Vagina (tissue), 2 donors: ENCODE measurements at regions not wholly inside any gene's neighbourhood (a gene's known extent, or its start where the extent isn't known, plus 50 kb on each side); places are given as distances from the start of the nearest gene placed in this dataset.

ENCODE experiments used
- DNase-seq, 2 donors: peaks; one replicate each; pipeline ENCODE4 v3.0.0-alpha.2; 2017; ENCODE audit errors: extremely low spot score in 2 of 2
- H3K27ac ChIP-seq: fragments of 200-600 bp; sonication (generic); one replicate; pipeline ENCODE4 v1.5.1; 2019
- H3K27me3 ChIP-seq: fragments of 200-600 bp; sonication (generic); one replicate; pipeline ENCODE4 v1.5.1; 2019
- H3K36me3 ChIP-seq, 2 donors: fragments of 200-600 bp; sonication (generic); one replicate each; pipeline ENCODE4 v1.5.1; 2017 to 2019
- H3K4me1 ChIP-seq: fragments of 200-600 bp; sonication (generic); one replicate; pipeline ENCODE4 v1.5.1; 2019
- H3K4me3 ChIP-seq, 2 donors: fragments of 200-600 bp; sonication (generic); 1 replicate in 1 of 2; 2 replicates in 1 of 2; pipeline ENCODE4 v1.5.1; 2016 to 2019
- H3K9me3 ChIP-seq: fragments of 200-600 bp; sonication (generic); one replicate; pipeline ENCODE4 v1.5.1; 2019
- CTCF ChIP-seq, 3 experiments: fragments of 450-650 bp in 2 of 3; fragments of 200-600 bp in 1 of 3; sonication (generic) in 1 of 3; IDR thresholded peaks; one replicate each; pipeline ENCODE4 v1.5.1; 2017 to 2019; ENCODE audit warnings: antibody characterized with exemption in 3 of 3, mild to moderate bottlenecking in 2 of 3, moderate library complexity in 2 of 3
- POLR2A ChIP-seq, 2 donors: fragments of 450-650 bp; IDR thresholded peaks; one replicate each; pipeline ENCODE4 v1.6.1; 2017; ENCODE audit warnings: antibody characterized with exemption in 2 of 2, mild to moderate bottlenecking in 2 of 2, moderate library complexity in 2 of 2
- POLR2AphosphoS5 ChIP-seq, 2 donors: sonication (generic); formaldehyde crosslinking; IDR thresholded peaks; one replicate each; pipeline ENCODE4 v1.9.0; 2017; ENCODE audit warnings: antibody characterized with exemption in 2 of 2, mild to moderate bottlenecking in 2 of 2, low read depth in 1 of 2; ENCODE audit not compliant: insufficient read depth in 1 of 2
- intact Hi-C: fragments of 100-400 bp; cut with DNase I; formaldehyde crosslinking; loops from one replicate; pipeline ENCODE4 v1.15.1; 2023

GRCh38 chr5:136886608-136887007 lies 521.3 kb upstream of the TRPC7 start:
- H3K27ac ChIP-seq = no peak overlapping the region
- DNase-seq = no peak
- H3K9me3 ChIP-seq = no peaks in the 10 kb centered on the region
- intact Hi-C loops = no loop called here
- H3K36me3 ChIP-seq = no peaks in the 10 kb centered on the region
- no peaks in the 10 kb centered on the region for H3K4me1 ChIP-seq
- TF ChIP-seq POLR2A (IDR thresholded peaks at IDR 0.05) = no peak
- TF ChIP-seq CTCF (IDR thresholded peaks at IDR 0.05) = no peak
- H3K27me3 ChIP-seq = no peaks in the 10 kb centered on the region
- H3K4me3 ChIP-seq = no peak overlapping the region

- no peak overlapping the region for H3K4me3 ChIP-seq
- H3K27ac ChIP-seq = no peak overlapping the region
- H3K4me1 ChIP-seq = no peaks in the 10 kb centered on the region
- no peaks in the 10 kb centered on the region for H3K27me3 ChIP-seq
- no peak for DNase-seq
- TF ChIP-seq POLR2A (IDR thresholded peaks at IDR 0.05) = no peak
- TF ChIP-seq POLR2AphosphoS5 (IDR thresholded peaks at IDR 0.05; ENCODE audit: insufficient read depth in 1 of 2, low read depth in 1 of 2) = no peak
- no peak for TF ChIP-seq CTCF (IDR thresholded peaks at IDR 0.05)
- intact Hi-C loops = no loop called here
- H3K36me3 ChIP-seq = no peaks in the 10 kb centered on the region
- no peaks in the 10 kb centered on the region for H3K9me3 ChIP-seq
Measured at GRCh38 chr5:136864960-136865359, 499.6 kb upstream of the TRPC7 start.

GRCh38 chr5:136856648-136857047 lies 491.3 kb upstream of the TRPC7 start:
- no peak for DNase-seq
- H3K4me3 ChIP-seq = no peak overlapping the region
- H3K36me3 ChIP-seq = no peaks in the 10 kb centered on the region
- intact Hi-C loops = no loop called here
- H3K27me3 ChIP-seq = no peaks in the 10 kb centered on the region
- H3K9me3 ChIP-seq = no peaks in the 10 kb centered on the region
- no peak for TF ChIP-seq POLR2AphosphoS5 (IDR thresholded peaks at IDR 0.05; ENCODE audit: insufficient read depth in 1 of 2, low read depth in 1 of 2)
- TF ChIP-seq CTCF (IDR thresholded peaks at IDR 0.05) = no peak
- no peak for TF ChIP-seq POLR2A (IDR thresholded peaks at IDR 0.05)
- no peaks in the 10 kb centered on the region for H3K4me1 ChIP-seq
- no peak overlapping the region for H3K27ac ChIP-seq

- H3K4me3 ChIP-seq = no peak overlapping the region
- no peaks in the 10 kb centered on the region for H3K9me3 ChIP-seq
- no peaks in the 10 kb centered on the region for H3K36me3 ChIP-seq
- DNase-seq = no peak
- H3K27me3 ChIP-seq = no peaks in the 10 kb centered on the region
- H3K4me1 ChIP-seq = no peaks in the 10 kb centered on the region
- intact Hi-C loops = no loop called here
- no peak overlapping the region for H3K27ac ChIP-seq
- no peak for TF ChIP-seq POLR2A (IDR thresholded peaks at IDR 0.05)
- no peak for TF ChIP-seq POLR2AphosphoS5 (IDR thresholded peaks at IDR 0.05; ENCODE audit: insufficient read depth in 1 of 2, low read depth in 1 of 2)
- no peak for TF ChIP-seq CTCF (IDR thresholded peaks at IDR 0.05)
Measured at GRCh38 chr5:136853971-136854370, 488.6 kb upstream of the TRPC7 start.

- H3K9me3 ChIP-seq = no peaks in the 10 kb centered on the region
- intact Hi-C loops = no loop called here
- TF ChIP-seq POLR2A (IDR thresholded peaks at IDR 0.05) = no peak
- no peak for TF ChIP-seq CTCF (IDR thresholded peaks at IDR 0.05)
- TF ChIP-seq POLR2AphosphoS5 (IDR thresholded peaks at IDR 0.05; ENCODE audit: insufficient read depth in 1 of 2, low read depth in 1 of 2) = no peak
- no peaks in the 10 kb centered on the region for H3K4me1 ChIP-seq
- H3K27ac ChIP-seq = no peak overlapping the region
- no peaks in the 10 kb centered on the region for H3K36me3 ChIP-seq
- no peak overlapping the region for H3K4me3 ChIP-seq
- no peaks in the 10 kb centered on the region for H3K27me3 ChIP-seq
- DNase-seq = no peak
Measured at GRCh38 chr5:136840601-136841000, 475.3 kb upstream of the TRPC7 start.
